Peyer's patch (tissue), 4 donors: ENCODE measurements at regions not wholly inside any gene's neighbourhood (a gene's known extent, or its start where the extent isn't known, plus 50 kb on each side); places are given as distances from the start of the nearest gene placed in this dataset.
"Not testable (repeated sequence)": the region's sequence is repeated elsewhere in the genome, so short reads cannot be mapped to it uniquely, and the experiment has no call there.

ENCODE experiments used
- DNase-seq, 3 donors: peaks; one replicate each; pipeline ENCODE4 v3.0.0-alpha.2; 2017 to 2019
- H3K27ac ChIP-seq, 4 donors: fragments of 200-600 bp; sonication (generic); one replicate each; pipeline ENCODE4 v1.5.1; 2016 to 2019
- H3K27me3 ChIP-seq, 2 donors: fragments of 200-600 bp; sonication (generic); one replicate each; pipeline ENCODE4 v1.5.1; 2019
- H3K36me3 ChIP-seq, 3 donors: fragments of 200-600 bp; sonication (generic); one replicate each; pipeline ENCODE4 v1.5.1; 2016 to 2019
- H3K4me1 ChIP-seq, 4 donors: fragments of 200-600 bp; sonication (generic); one replicate each; pipeline ENCODE4 v1.5.1; 2016 to 2019
- H3K4me3 ChIP-seq, 4 donors: fragments of 200-600 bp; sonication (generic); 1 replicate in 3 of 4; 2 replicates in 1 of 4; pipeline ENCODE4 v1.5.1; 2016 to 2019; ENCODE audit warnings: mild to moderate bottlenecking in 1 of 4
- H3K9me3 ChIP-seq, 4 donors: fragments of 200-600 bp; sonication (generic); one replicate each; pipeline ENCODE4 v1.5.1; 2016 to 2019; ENCODE audit warnings: mild to moderate bottlenecking in 1 of 4
- CTCF ChIP-seq, 6 experiments: fragments of 450-650 bp in 4 of 6; fragments of 200-600 bp in 2 of 6; sonication (generic) in 1 of 6; IDR thresholded peaks; one replicate each; pipeline ENCODE4 v1.5.1; 2017 to 2019; ENCODE audit warnings: antibody characterized with exemption in 6 of 6, mild to moderate bottlenecking in 3 of 6, moderate library complexity in 1 of 6
- POLR2A ChIP-seq, 2 donors: fragments of 450-650 bp; IDR thresholded peaks; one replicate each; pipeline ENCODE4 v1.5.1; 2017; ENCODE audit warnings: antibody characterized with exemption in 2 of 2, mild to moderate bottlenecking in 2 of 2, moderate library complexity in 2 of 2

- DNase-seq: no peak
- no peaks in the 10 kb centered on the region for H3K27me3 ChIP-seq
- no peaks in the 10 kb centered on the region for H3K9me3 ChIP-seq
- TF ChIP-seq CTCF (IDR thresholded peaks at IDR 0.05): no peak
- TF ChIP-seq POLR2A (IDR thresholded peaks at IDR 0.05): no peak
- H3K4me3 ChIP-seq: no peak overlapping the region
- H3K27ac ChIP-seq: no peak overlapping the region
- H3K36me3 ChIP-seq: no peaks in the 10 kb centered on the region
- no peaks in the 10 kb centered on the region for H3K4me1 ChIP-seq
Observed at GRCh38 chr9:93890436-93890935, 64.7 kb downstream of the BARX1 start.

- DNase-seq: peak in 1 of 3 donors; percentile 19
- H3K27me3 ChIP-seq: no peaks in the 10 kb centered on the region
Observed at GRCh38 chr9:93886911-93887310, 68.2 kb downstream of the BARX1 start.

GRCh38 chr9:93884808-93885207 lies 70.3 kb downstream of the BARX1 start:
- Histone ChIP-seq H3K27me3 (no peaks in the 10 kb centered on the region), H3K9me3 (no peaks in the 10 kb centered on the region), H3K4me1 (no peaks in the 10 kb centered on the region), H3K36me3 (no peaks in the 10 kb centered on the region), H3K27ac (no peak overlapping the region), H3K4me3 (no peak overlapping the region)
- DNase-seq: no peak
- no peak for TF ChIP-seq POLR2A (IDR thresholded peaks at IDR 0.05)
- TF ChIP-seq CTCF (IDR thresholded peaks at IDR 0.05): no peak

More at GRCh38 chr9:93886911-93887310, 68.2 kb downstream of the BARX1 start:
- Histone ChIP-seq H3K4me3 (no peak overlapping the region), H3K36me3 (no peaks in the 10 kb centered on the region), H3K27ac (no peak overlapping the region), H3K4me1 (no peaks in the 10 kb centered on the region), H3K9me3 (no peaks in the 10 kb centered on the region)
- TF ChIP-seq CTCF (IDR thresholded peaks at IDR 0.05) (no peak), POLR2A (IDR thresholded peaks at IDR 0.05) (no peak)

GRCh38 chr9:93879662-93880407 lies 75.3 kb downstream of the BARX1 start:
- not testable (repeated sequence) for H3K9me3 ChIP-seq, DNase-seq, H3K36me3 ChIP-seq, H3K4me3 ChIP-seq, H3K27ac ChIP-seq, H3K27me3 ChIP-seq, H3K4me1 ChIP-seq

GRCh38 chr9:93875330-93875729 lies 79.8 kb downstream of the BARX1 start:
- H3K9me3 ChIP-seq: peaks cover 0 to 13% (median 3%) of the 10 kb centered on the region in 4 donors
- H3K4me1 ChIP-seq: no peaks in the 10 kb centered on the region
- TF ChIP-seq POLR2A (IDR thresholded peaks at IDR 0.05): no peak
- TF ChIP-seq CTCF (IDR thresholded peaks at IDR 0.05): no peak
- H3K27me3 ChIP-seq: no peaks in the 10 kb centered on the region
- H3K36me3 ChIP-seq: no peaks in the 10 kb centered on the region
- H3K27ac ChIP-seq: no peak overlapping the region
- no peak for DNase-seq
- H3K4me3 ChIP-seq: no peak overlapping the region

- H3K27me3 ChIP-seq: no peaks in the 10 kb centered on the region
- H3K9me3 ChIP-seq: peaks cover 0 to 13% (median 3%) of the 10 kb centered on the region in 4 donors
- DNase-seq: no peak
- no peaks in the 10 kb centered on the region for H3K4me1 ChIP-seq
- TF ChIP-seq POLR2A (IDR thresholded peaks at IDR 0.05) (no peak), CTCF (IDR thresholded peaks at IDR 0.05) (no peak)
- H3K36me3 ChIP-seq: no peaks in the 10 kb centered on the region
- no peak overlapping the region for H3K27ac ChIP-seq
- H3K4me3 ChIP-seq: no peak overlapping the region
Observed at GRCh38 chr9:93874242-93874641, 80.9 kb downstream of the BARX1 start.
